Neuronal stem cell (in vitro differentiated cells): ENCODE measurements at regions not wholly inside any gene's neighbourhood (a gene's known extent, or its start where the extent isn't known, plus 50 kb on each side); places are given as distances from the start of the nearest gene placed in this dataset.

Experiments used
- DNase-seq: peaks from one replicate; pipeline ENCODE4 v3.0.0-alpha.2; 2013; ENCODE audit warnings: low spot score
- H2AFZ ChIP-seq: one replicate; pipeline ENCODE4 v1.6.1; 2013; ENCODE audit warnings: mild to moderate bottlenecking, low read length, inconsistent platforms
- H2AK5ac ChIP-seq: 2 replicates; pipeline ENCODE4 v1.6.1; 2013; ENCODE audit warnings: low read depth, mild to moderate bottlenecking, inconsistent platforms, low read length, moderate library complexity, mixed read lengths
- H2BK120ac ChIP-seq: 2 replicates; pipeline ENCODE4 v1.6.1; 2013; ENCODE audit warnings: low read depth, mild to moderate bottlenecking, inconsistent platforms, low read length, moderate library complexity, mixed read lengths
- H2BK12ac ChIP-seq: one replicate; pipeline ENCODE4 v1.6.1; 2013; ENCODE audit warnings: low read length, inconsistent platforms
- H2BK15ac ChIP-seq: 2 replicates; pipeline ENCODE4 v1.6.1; 2013; ENCODE audit warnings: mild to moderate bottlenecking, low read length, inconsistent platforms, mixed read lengths
- H2BK5ac ChIP-seq: one replicate; pipeline ENCODE4 v1.6.1; 2013; ENCODE audit warnings: inconsistent platforms, mild to moderate bottlenecking, low read length, moderate library complexity
- H3K14ac ChIP-seq: one replicate; pipeline ENCODE4 v1.6.1; 2013; ENCODE audit warnings: low read length, inconsistent platforms
- H3K18ac ChIP-seq: 2 replicates; pipeline ENCODE4 v1.6.1; 2013; ENCODE audit warnings: low read length, inconsistent platforms
- H3K23ac ChIP-seq: 2 replicates; pipeline ENCODE4 v1.6.1; 2013; ENCODE audit warnings: low read depth, mild to moderate bottlenecking, mixed read lengths, low read length, inconsistent platforms; ENCODE audit not compliant: poor library complexity
- H3K27ac ChIP-seq: replicated peaks from 3 replicates; pipeline ENCODE4 v1.5.1; 2013; ENCODE audit warnings: low read length, inconsistent platforms
- H3K27me3 ChIP-seq, 3 experiments: 2 replicates each; pipeline ENCODE4 v1.6.1; 2013; ENCODE audit warnings: low read length in 3 of 3, mild to moderate bottlenecking in 2 of 3, inconsistent platforms in 1 of 3, low read depth in 1 of 3, mixed read lengths in 1 of 3, moderate library complexity in 1 of 3; ENCODE audit not compliant: control insufficient read depth in 3 of 3, insufficient read depth in 3 of 3
- H3K36me3 ChIP-seq, 2 donors: replicated peaks in 1 of 2; 2 replicates each; pipeline ENCODE4 v1.6.1; 2013; ENCODE audit warnings: low read length in 2 of 2; ENCODE audit not compliant: control insufficient read depth in 2 of 2, insufficient read depth in 2 of 2
- H3K4ac ChIP-seq: 2 replicates; pipeline ENCODE4 v1.6.1; 2013; ENCODE audit warnings: inconsistent platforms, mild to moderate bottlenecking, low read length, moderate library complexity
- H3K4me1 ChIP-seq, 2 donors: 1 replicate in 1 of 2; 2 replicates in 1 of 2; pipeline ENCODE4 v1.6.1; 2013; ENCODE audit warnings: low read length in 2 of 2, low read depth in 1 of 2; ENCODE audit not compliant: control insufficient read depth in 2 of 2, insufficient read depth in 1 of 2
- H3K4me2 ChIP-seq: one replicate; pipeline ENCODE4 v1.6.1; 2013; ENCODE audit warnings: mild to moderate bottlenecking, low read length, inconsistent platforms; ENCODE audit not compliant: insufficient read depth, poor library complexity, severe bottlenecking
- H3K4me3 ChIP-seq, 2 donors: 2 replicates each; pipeline ENCODE4 v1.5.1; 2013; ENCODE audit warnings: low read length in 2 of 2, mild to moderate bottlenecking in 2 of 2, inconsistent platforms in 1 of 2, moderate library complexity in 1 of 2
- H3K79me1 ChIP-seq: one replicate; pipeline ENCODE4 v1.6.1; 2013; ENCODE audit warnings: low read depth, mild to moderate bottlenecking, inconsistent platforms, low read length, moderate library complexity
- H3K9ac ChIP-seq: one replicate; pipeline ENCODE4 v1.6.1; 2013; ENCODE audit warnings: mild to moderate bottlenecking, low read depth, low read length, inconsistent platforms; ENCODE audit not compliant: poor library complexity
- H3K9me3 ChIP-seq, 2 donors: replicated peaks in 1 of 2; 2 replicates each; pipeline versions ENCODE3 to v1.6.1; 2013; ENCODE audit warnings: low read length in 2 of 2, mild to moderate bottlenecking in 2 of 2, inconsistent platforms in 1 of 2, low read depth in 1 of 2, mixed read lengths in 1 of 2, moderate library complexity in 1 of 2; ENCODE audit not compliant: control insufficient read depth in 2 of 2, insufficient read depth in 1 of 2
- H4K8ac ChIP-seq: one replicate; pipeline ENCODE4 v1.6.1; 2013; ENCODE audit warnings: low read depth, mild to moderate bottlenecking, inconsistent platforms, low read length, moderate library complexity
- H4K91ac ChIP-seq: one replicate; pipeline ENCODE4 v1.6.1; 2013; ENCODE audit warnings: low read length, low read depth, mild to moderate bottlenecking, inconsistent platforms; ENCODE audit not compliant: poor library complexity
- WGBS, 2 donors: extraction: QIAGEN DNeasy Blood & Tissue Kit; methylation state at CpG; one replicate each; pipeline ENCODE4 v1.1.7; 2013; ENCODE audit warnings: missing lambda C conversion rate in 2 of 2, mixed read lengths in 1 of 2; ENCODE audit not compliant: insufficient read length in 2 of 2, insufficient replicate concordance in 1 of 2; ENCODE audit errors: extremely low coverage in 2 of 2; 5-methylcytosine and 5-hydroxymethylcytosine counted together

DNA sequence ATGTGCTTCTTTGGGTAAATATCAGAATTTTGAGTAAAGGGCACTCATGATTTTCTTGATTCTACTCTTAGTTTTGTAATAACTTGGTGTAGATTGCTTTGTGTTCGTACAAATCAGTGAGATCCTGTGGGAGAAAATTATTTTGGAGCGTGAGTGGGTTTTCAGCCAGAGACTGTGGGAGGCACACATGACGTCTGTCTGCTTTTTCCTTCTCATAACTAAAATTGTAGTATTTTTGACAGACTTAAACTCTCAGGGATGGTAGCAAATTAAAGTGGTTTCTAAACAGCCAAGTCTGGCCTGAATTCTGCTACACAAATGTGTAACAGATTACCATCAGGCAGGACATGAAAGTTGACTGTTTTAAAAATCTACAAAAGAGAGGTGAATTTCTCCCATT, 222.6 kb downstream of the OTOR start:
- no peak overlapping the region for H3K9ac ChIP-seq
- H3K4me1 ChIP-seq, result peaks cover 0 to 2% of the 10 kb centered on the region in 2 donors
- H3K27ac ChIP-seq, result no peak overlapping the region
- no peak overlapping the region for H3K14ac ChIP-seq
- no peak overlapping the region for H3K23ac ChIP-seq
- H3K4ac ChIP-seq, result no peak overlapping the region
- no peak overlapping the region for H2BK15ac ChIP-seq
- no peak overlapping the region for H2AK5ac ChIP-seq
- H3K36me3 ChIP-seq, result no peaks in the 10 kb centered on the region
- H3K4me2 ChIP-seq, result no peak overlapping the region
- no peak overlapping the region for H4K91ac ChIP-seq
- H4K8ac ChIP-seq, result no peak overlapping the region
- no peaks in the 10 kb centered on the region for H3K27me3 ChIP-seq
- H3K79me1 ChIP-seq, result no peaks in the 10 kb centered on the region
- no peaks in the 10 kb centered on the region for H3K9me3 ChIP-seq
- no peak overlapping the region for H2AFZ ChIP-seq
- no peak overlapping the region for H2BK5ac ChIP-seq
- H2BK12ac ChIP-seq, result no peak overlapping the region
- H2BK120ac ChIP-seq, result no peak overlapping the region
- no peak for DNase-seq
- H3K18ac ChIP-seq, result no peak overlapping the region
- H3K4me3 ChIP-seq, result no peak overlapping the region
- no CpG with 5 or more reads among the region's 3 CpGs for WGBS, 2 donors

DNA sequence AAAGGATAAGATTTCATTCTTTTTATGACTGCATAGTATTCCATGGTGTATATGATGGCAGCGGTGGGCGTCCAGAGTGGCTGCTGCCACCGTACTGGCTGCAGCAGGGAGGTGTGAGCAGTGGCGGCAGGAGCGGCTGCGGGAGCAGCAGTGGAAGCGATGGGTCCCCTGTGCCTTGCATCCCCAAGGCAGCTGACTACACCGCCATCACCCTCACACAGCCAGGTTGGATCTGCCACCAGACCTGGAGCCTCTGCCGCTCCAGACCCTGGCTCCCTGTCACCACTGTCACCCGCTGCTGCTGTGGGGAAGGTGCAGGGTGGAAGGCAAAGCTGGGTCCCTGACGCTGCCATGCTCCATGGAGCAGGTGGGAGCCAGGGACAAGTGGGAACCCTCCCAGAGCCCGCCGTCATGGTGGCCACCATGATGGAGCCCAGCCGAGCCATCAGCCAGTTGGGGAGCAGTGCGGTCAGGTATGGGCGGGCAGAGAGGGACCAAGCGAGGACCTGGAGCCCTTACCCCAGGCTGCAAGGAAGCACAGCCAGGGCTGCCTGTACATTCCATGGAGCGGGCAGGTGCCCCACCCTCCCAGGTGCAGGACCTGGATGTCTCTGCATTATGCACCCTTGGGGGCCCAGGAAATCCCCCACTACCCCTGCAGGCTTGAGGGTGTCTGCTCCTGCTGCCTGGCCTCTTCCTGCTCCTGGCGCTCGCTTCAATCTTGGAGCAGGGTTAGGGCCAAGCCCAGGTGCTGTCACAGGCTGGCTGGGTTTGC, 226.1 kb downstream of the OTOR start:
- H3K9me3 ChIP-seq, result no peaks in the 10 kb centered on the region
- H3K18ac ChIP-seq, result peak overlapping the region; percentile 77
- H2BK15ac ChIP-seq, result peak overlapping the region; percentile 56
- DNase-seq, result no peak
- H2AFZ ChIP-seq, result no peak overlapping the region
- H3K36me3 ChIP-seq, result no peaks in the 10 kb centered on the region
- H4K91ac ChIP-seq, result no peak overlapping the region
- no CpG with 5 or more reads among the region's 20 CpGs for WGBS, 2 donors
- H3K79me1 ChIP-seq, result no peaks in the 10 kb centered on the region
- peak overlapping the region; percentile 93 for H2BK12ac ChIP-seq
- no peak overlapping the region for H2BK5ac ChIP-seq
- H3K9ac ChIP-seq, result peak overlapping the region; percentile 54
- H2AK5ac ChIP-seq, result peak overlapping the region; percentile 78
- no peaks in the 10 kb centered on the region for H3K27me3 ChIP-seq
- no peak overlapping the region for H3K27ac ChIP-seq
- H3K4me3 ChIP-seq, result no peak overlapping the region
- H3K4me1 ChIP-seq, result no peaks in the 10 kb centered on the region
- peak overlapping the region; percentile 90 for H3K14ac ChIP-seq
- no peak overlapping the region for H4K8ac ChIP-seq
- H2BK120ac ChIP-seq, result peak overlapping the region; percentile 32
- H3K23ac ChIP-seq, result peak overlapping the region; percentile 61
- H3K4ac ChIP-seq, result peak overlapping the region; percentile 60
- H3K4me2 ChIP-seq, result no peak overlapping the region

DNA sequence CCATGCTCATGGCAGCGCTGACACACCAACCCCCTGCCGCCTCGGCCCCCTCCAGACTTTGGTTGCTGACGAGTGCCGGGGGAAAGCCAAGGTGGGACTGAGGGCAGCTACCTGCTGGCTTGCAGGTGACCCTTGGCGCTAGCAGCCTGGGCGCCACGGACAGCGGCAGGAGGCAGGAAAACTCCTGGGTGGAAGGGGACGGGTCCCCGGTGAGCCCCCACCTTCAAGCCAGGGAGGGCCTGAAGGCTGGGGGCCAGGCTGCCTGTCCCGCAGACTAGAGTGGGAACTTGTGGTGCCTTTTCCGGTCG, 226.7 kb downstream of the OTOR start:
- H3K4me3 ChIP-seq, result no peak overlapping the region
- peak overlapping the region; percentile 41 for H2BK120ac ChIP-seq
- no peaks in the 10 kb centered on the region for H3K27me3 ChIP-seq
- no peak overlapping the region for H2BK5ac ChIP-seq
- no peaks in the 10 kb centered on the region for H3K9me3 ChIP-seq
- H3K4ac ChIP-seq, result no peak overlapping the region
- DNase-seq, result no peak
- no peak overlapping the region for H3K27ac ChIP-seq
- H3K79me1 ChIP-seq, result no peaks in the 10 kb centered on the region
- H3K23ac ChIP-seq, result no peak overlapping the region
- no peak overlapping the region for H3K4me2 ChIP-seq
- H4K91ac ChIP-seq, result no peak overlapping the region
- H3K18ac ChIP-seq, result no peak overlapping the region
- peak overlapping the region; percentile 30 for H3K9ac ChIP-seq
- H3K36me3 ChIP-seq, result no peaks in the 10 kb centered on the region
- H4K8ac ChIP-seq, result no peak overlapping the region
- H3K14ac ChIP-seq, result no peak overlapping the region
- H2BK12ac ChIP-seq, result no peak overlapping the region
- H2AFZ ChIP-seq, result no peak overlapping the region
- peak overlapping the region; percentile 40 for H2AK5ac ChIP-seq
- no CpG with 5 or more reads among the region's 14 CpGs for WGBS, 2 donors
- H2BK15ac ChIP-seq, result no peak overlapping the region
- H3K4me1 ChIP-seq, result no peaks in the 10 kb centered on the region

DNA sequence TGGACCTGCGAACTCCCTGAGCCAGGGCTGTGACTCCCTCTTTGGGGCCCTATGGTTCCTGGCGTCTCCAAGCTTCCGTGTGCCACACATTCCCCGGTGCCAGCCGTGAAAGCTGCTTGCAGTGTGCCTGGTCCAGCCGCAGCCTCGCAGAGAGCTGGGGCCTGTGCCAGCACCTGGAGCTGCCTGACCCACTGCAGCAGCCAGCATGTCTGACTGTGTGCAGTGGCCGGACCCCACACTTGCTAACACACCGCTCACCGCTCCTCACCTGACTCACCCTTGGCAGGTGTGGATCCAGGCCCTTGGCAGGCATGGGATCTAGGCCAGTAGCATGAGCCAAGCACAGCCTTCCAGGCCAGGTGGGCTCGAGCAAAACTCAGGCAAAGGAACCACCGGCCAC, 227.5 kb downstream of the OTOR start:
- no peak overlapping the region for H3K4me2 ChIP-seq
- peak overlapping the region in 1 of 2 donors; percentile 25 for H3K4me3 ChIP-seq
- no peaks in the 10 kb centered on the region for H3K4me1 ChIP-seq
- H2BK15ac ChIP-seq, result peak overlapping the region; percentile 44
- H3K23ac ChIP-seq, result peak overlapping the region; percentile 69
- H3K9me3 ChIP-seq, result no peaks in the 10 kb centered on the region
- no peaks in the 10 kb centered on the region for H3K79me1 ChIP-seq
- H2BK12ac ChIP-seq, result peak overlapping the region; percentile 23
- DNase-seq, result no peak
- H2AK5ac ChIP-seq, result no peak overlapping the region
- H3K14ac ChIP-seq, result no peak overlapping the region
- H4K91ac ChIP-seq, result no peak overlapping the region
- no peak overlapping the region for H3K27ac ChIP-seq
- H3K27me3 ChIP-seq, result no peaks in the 10 kb centered on the region
- H3K36me3 ChIP-seq, result no peaks in the 10 kb centered on the region
- H2BK5ac ChIP-seq, result no peak overlapping the region
- H3K4ac ChIP-seq, result no peak overlapping the region
- no peak overlapping the region for H2AFZ ChIP-seq
- peak overlapping the region; percentile 84 for H3K18ac ChIP-seq
- no peak overlapping the region for H3K9ac ChIP-seq
- no CpG with 5 or more reads among the region's 12 CpGs for WGBS, 2 donors
- H4K8ac ChIP-seq, result peak overlapping the region; percentile 88
- H2BK120ac ChIP-seq, result no peak overlapping the region
